ENCODE measurements at regions not wholly inside any gene's neighbourhood (a gene's known extent, or its start where the extent isn't known, plus 50 kb on each side); places are given as distances from the start of the nearest gene placed in this dataset.

- CTCF ChIA-PET = no interaction called here
- no peak overlapping the region for H3K27ac ChIP-seq (ENCODE audit: insufficient read depth in 1 of 2, low read depth in 1 of 2, low read length in 2 of 2, poor library complexity in 1 of 2, severe bottlenecking in 2 of 2)
- H3K27me3 ChIP-seq (replicated peaks in 2 of 5; ENCODE audit: control insufficient read depth in 4 of 5, insufficient read depth in 5 of 5, low read length in 4 of 5) = peaks cover 0 to 2% (median 0%) of the 10 kb centered on the region in 5 experiments
- POLR2A ChIA-PET = no interaction called here
- H3K36me3 ChIP-seq (ENCODE audit: control insufficient read depth in 4 of 4, insufficient read depth in 4 of 4, low read length in 3 of 4) = no peaks in the 10 kb centered on the region
- no peak overlapping the region for H3K4me3 ChIP-seq (ENCODE audit: control insufficient read depth in 1 of 7, extremely low read depth in 1 of 7, insufficient read depth in 4 of 7, low read depth in 2 of 7, low read length in 6 of 7)
- no peaks in the 10 kb centered on the region for H3K9me3 ChIP-seq (ENCODE audit: control extremely low read depth in 1 of 5, control insufficient read depth in 4 of 5, insufficient read depth in 2 of 5, low read depth in 1 of 5, low read length in 4 of 5)
- WGBS (ENCODE audit: insufficient coverage) = 41% methylated on average over 10 of the region's 10 CpGs
- DNase-seq = peak in 1 of 3 donors; percentile 28
- H3K4me1 ChIP-seq (ENCODE audit: control extremely low read depth in 1 of 4, control insufficient read depth in 4 of 4, insufficient read depth in 4 of 4, low read length in 3 of 4) = no peaks in the 10 kb centered on the region
Observed at GRCh38 chr13:53238261-53238660, 209.6 kb downstream of the OLFM4 start.

- ChIA-PET POLR2A (no interaction called here), CTCF (interaction anchor here (1.3 kb wide), 1 partner anchor 10 kb away, joined by 7 read pairs; no protein-coding TSS in a partner anchor)
- H3K4me1 ChIP-seq (ENCODE audit: control extremely low read depth in 1 of 4, control insufficient read depth in 4 of 4, insufficient read depth in 4 of 4, low read length in 3 of 4) = no peaks in the 10 kb centered on the region
- no peaks in the 10 kb centered on the region for H3K36me3 ChIP-seq (ENCODE audit: control insufficient read depth in 4 of 4, insufficient read depth in 4 of 4, low read length in 3 of 4)
- WGBS (ENCODE audit: insufficient coverage) = 94% methylated on average over 10 of the region's 14 CpGs
- DNase-seq = no peak
- no peak overlapping the region for H3K27ac ChIP-seq (ENCODE audit: insufficient read depth in 1 of 2, low read depth in 1 of 2, low read length in 2 of 2, poor library complexity in 1 of 2, severe bottlenecking in 2 of 2)
- H3K9me3 ChIP-seq (ENCODE audit: control extremely low read depth in 1 of 5, control insufficient read depth in 4 of 5, insufficient read depth in 2 of 5, low read depth in 1 of 5, low read length in 4 of 5) = no peaks in the 10 kb centered on the region
- H3K4me3 ChIP-seq (ENCODE audit: control insufficient read depth in 1 of 7, extremely low read depth in 1 of 7, insufficient read depth in 4 of 7, low read depth in 2 of 7, low read length in 6 of 7) = no peak overlapping the region
- peaks cover 0 to 2% (median 2%) of the 10 kb centered on the region in 5 experiments for H3K27me3 ChIP-seq (replicated peaks in 2 of 5; ENCODE audit: control insufficient read depth in 4 of 5, insufficient read depth in 5 of 5, low read length in 4 of 5)
Observed at GRCh38 chr13:53240401-53241025, 211.9 kb downstream of the OLFM4 start.

- ChIA-PET POLR2A (no interaction called here), CTCF (interaction anchor here (1.5 kb wide), 1 partner anchor 9 kb away, joined by 5 read pairs; no protein-coding TSS in a partner anchor)
- Histone ChIP-seq H3K9me3 (ENCODE audit: control extremely low read depth in 1 of 5, control insufficient read depth in 4 of 5, insufficient read depth in 2 of 5, low read depth in 1 of 5, low read length in 4 of 5) (no peaks in the 10 kb centered on the region), H3K27ac (ENCODE audit: insufficient read depth in 1 of 2, low read depth in 1 of 2, low read length in 2 of 2, poor library complexity in 1 of 2, severe bottlenecking in 2 of 2) (no peak overlapping the region), H3K4me3 (ENCODE audit: control insufficient read depth in 1 of 7, extremely low read depth in 1 of 7, insufficient read depth in 4 of 7, low read depth in 2 of 7, low read length in 6 of 7) (no peak overlapping the region), H3K4me1 (ENCODE audit: control extremely low read depth in 1 of 4, control insufficient read depth in 4 of 4, insufficient read depth in 4 of 4, low read length in 3 of 4) (no peaks in the 10 kb centered on the region), H3K36me3 (ENCODE audit: control insufficient read depth in 4 of 4, insufficient read depth in 4 of 4, low read length in 3 of 4) (no peaks in the 10 kb centered on the region), H3K27me3 (replicated peaks in 2 of 5; ENCODE audit: control insufficient read depth in 4 of 5, insufficient read depth in 5 of 5, low read length in 4 of 5) (peaks cover 0 to 2% (median 2%) of the 10 kb centered on the region in 5 experiments)
- 75% methylated on average over 5 of the region's 5 CpGs for WGBS (ENCODE audit: insufficient coverage)
- no peak for DNase-seq
Observed at GRCh38 chr13:53241891-53242348, 213.3 kb downstream of the OLFM4 start.

- no peaks in the 10 kb centered on the region for H3K9me3 ChIP-seq (ENCODE audit: control extremely low read depth in 1 of 5, control insufficient read depth in 4 of 5, insufficient read depth in 2 of 5, low read depth in 1 of 5, low read length in 4 of 5)
- ChIA-PET CTCF (interaction anchor here (1.4 kb wide), 2 partner anchors 9 kb away, joined by 4 to 7 read pairs; no protein-coding TSS in a partner anchor), POLR2A (no interaction called here)
- no peaks in the 10 kb centered on the region for H3K36me3 ChIP-seq (ENCODE audit: control insufficient read depth in 4 of 4, insufficient read depth in 4 of 4, low read length in 3 of 4)
- WGBS (ENCODE audit: insufficient coverage) = 67% methylated on average over 1 of the region's 1 CpG
- no peak overlapping the region for H3K4me3 ChIP-seq (ENCODE audit: control insufficient read depth in 1 of 7, extremely low read depth in 1 of 7, insufficient read depth in 4 of 7, low read depth in 2 of 7, low read length in 6 of 7)
- no peak overlapping the region for H3K27ac ChIP-seq (ENCODE audit: insufficient read depth in 1 of 2, low read depth in 1 of 2, low read length in 2 of 2, poor library complexity in 1 of 2, severe bottlenecking in 2 of 2)
- H3K4me1 ChIP-seq (ENCODE audit: control extremely low read depth in 1 of 4, control insufficient read depth in 4 of 4, insufficient read depth in 4 of 4, low read length in 3 of 4) = no peaks in the 10 kb centered on the region
- no peak for DNase-seq
- H3K27me3 ChIP-seq (replicated peaks in 2 of 5; ENCODE audit: control insufficient read depth in 4 of 5, insufficient read depth in 5 of 5, low read length in 4 of 5) = peaks cover 0 to 3% (median 0%) of the 10 kb centered on the region in 5 experiments
Observed at GRCh38 chr13:53249236-53249635, 220.6 kb downstream of the OLFM4 start.

GRCh38 chr13:53250272-53250875, 221.8 kb downstream of the OLFM4 start:
- Histone ChIP-seq H3K36me3 (ENCODE audit: control insufficient read depth in 4 of 4, insufficient read depth in 4 of 4, low read length in 3 of 4) (no peaks in the 10 kb centered on the region), H3K4me1 (ENCODE audit: control extremely low read depth in 1 of 4, control insufficient read depth in 4 of 4, insufficient read depth in 4 of 4, low read length in 3 of 4) (no peaks in the 10 kb centered on the region), H3K4me3 (ENCODE audit: control insufficient read depth in 1 of 7, extremely low read depth in 1 of 7, insufficient read depth in 4 of 7, low read depth in 2 of 7, low read length in 6 of 7) (no peak overlapping the region), H3K9me3 (ENCODE audit: control extremely low read depth in 1 of 5, control insufficient read depth in 4 of 5, insufficient read depth in 2 of 5, low read depth in 1 of 5, low read length in 4 of 5) (no peaks in the 10 kb centered on the region), H3K27ac (ENCODE audit: insufficient read depth in 1 of 2, low read depth in 1 of 2, low read length in 2 of 2, poor library complexity in 1 of 2, severe bottlenecking in 2 of 2) (no peak overlapping the region), H3K27me3 (replicated peaks in 2 of 5; ENCODE audit: control insufficient read depth in 4 of 5, insufficient read depth in 5 of 5, low read length in 4 of 5) (peaks cover 0 to 3% (median 0%) of the 10 kb centered on the region in 5 experiments)
- peak; percentile 78 to 88 (median 85) for DNase-seq
- ChIA-PET CTCF (interaction anchor here (0.6 to 1.8 kb wide), 9 partner anchors 8 to 67 kb away, joined by 3 to 7 read pairs (median 3); no protein-coding TSS in a partner anchor), POLR2A (interaction anchor here (0.7 kb wide), 1 partner anchor 1730 kb away, joined by 9 read pairs; no protein-coding TSS in a partner anchor)
- 61% methylated on average over 3 of the region's 6 CpGs for WGBS (ENCODE audit: insufficient coverage)

- Histone ChIP-seq H3K27me3 (replicated peaks in 2 of 5; ENCODE audit: control insufficient read depth in 4 of 5, insufficient read depth in 5 of 5, low read length in 4 of 5) (peaks cover 0 to 3% (median 0%) of the 10 kb centered on the region in 5 experiments), H3K9me3 (ENCODE audit: control extremely low read depth in 1 of 5, control insufficient read depth in 4 of 5, insufficient read depth in 2 of 5, low read depth in 1 of 5, low read length in 4 of 5) (no peaks in the 10 kb centered on the region), H3K4me3 (ENCODE audit: control insufficient read depth in 1 of 7, extremely low read depth in 1 of 7, insufficient read depth in 4 of 7, low read depth in 2 of 7, low read length in 6 of 7) (no peak overlapping the region), H3K4me1 (ENCODE audit: control extremely low read depth in 1 of 4, control insufficient read depth in 4 of 4, insufficient read depth in 4 of 4, low read length in 3 of 4) (no peaks in the 10 kb centered on the region), H3K27ac (ENCODE audit: insufficient read depth in 1 of 2, low read depth in 1 of 2, low read length in 2 of 2, poor library complexity in 1 of 2, severe bottlenecking in 2 of 2) (no peak overlapping the region), H3K36me3 (ENCODE audit: control insufficient read depth in 4 of 4, insufficient read depth in 4 of 4, low read length in 3 of 4) (no peaks in the 10 kb centered on the region)
- DNase-seq = no peak
- POLR2A ChIA-PET = no interaction called here
- CTCF ChIA-PET = interaction anchor here (0.6 to 1.8 kb wide), 8 partner anchors 8 to 68 kb away, joined by 3 to 7 read pairs (median 3); no protein-coding TSS in a partner anchor
- 100% methylated on average over 1 of the region's 1 CpG for WGBS (ENCODE audit: insufficient coverage)
Observed at GRCh38 chr13:53250977-53251376, 222.4 kb downstream of the OLFM4 start.

GRCh38 chr13:53254500-53254899, 225.9 kb downstream of the OLFM4 start:
- ChIA-PET CTCF (interaction anchor here (1.5 kb wide), 1 partner anchor 10 kb away, joined by 3 read pairs; no protein-coding TSS in a partner anchor), POLR2A (no interaction called here)
- WGBS (ENCODE audit: insufficient coverage) = no CpG with 5 or more reads among the region's 4 CpGs
- Histone ChIP-seq H3K27ac (ENCODE audit: insufficient read depth in 1 of 2, low read depth in 1 of 2, low read length in 2 of 2, poor library complexity in 1 of 2, severe bottlenecking in 2 of 2) (no peak overlapping the region), H3K27me3 (replicated peaks in 2 of 5; ENCODE audit: control insufficient read depth in 4 of 5, insufficient read depth in 5 of 5, low read length in 4 of 5) (peaks cover 0 to 3% (median 0%) of the 10 kb centered on the region in 5 experiments), H3K4me3 (ENCODE audit: control insufficient read depth in 1 of 7, extremely low read depth in 1 of 7, insufficient read depth in 4 of 7, low read depth in 2 of 7, low read length in 6 of 7) (no peak overlapping the region), H3K9me3 (ENCODE audit: control extremely low read depth in 1 of 5, control insufficient read depth in 4 of 5, insufficient read depth in 2 of 5, low read depth in 1 of 5, low read length in 4 of 5) (no peaks in the 10 kb centered on the region), H3K36me3 (ENCODE audit: control insufficient read depth in 4 of 4, insufficient read depth in 4 of 4, low read length in 3 of 4) (no peaks in the 10 kb centered on the region), H3K4me1 (ENCODE audit: control extremely low read depth in 1 of 4, control insufficient read depth in 4 of 4, insufficient read depth in 4 of 4, low read length in 3 of 4) (no peaks in the 10 kb centered on the region)
- peak; percentile 14 to 49 (median 37) for DNase-seq

All from common myeloid progenitor, CD34-positive (primary cell).